ENCODE measurements at regions not wholly inside any gene's neighbourhood (a gene's known extent, or its start where the extent isn't known, plus 50 kb on each side); places are given as distances from the start of the nearest gene placed in this dataset.

GRCh38 chr1:239617259-239617658 is 230.9 kb downstream of the CHRM3 start:
- no peaks in the 10 kb centered on the region for H3K9me2 ChIP-seq (replicated peaks; ENCODE audit: low read length)
- no peaks in the 10 kb centered on the region for H3K9me3 ChIP-seq (ENCODE audit: low read length)
- H3K27me3 ChIP-seq (ENCODE audit: low read length), result no peaks in the 10 kb centered on the region
- no peak overlapping the region for H2AFZ ChIP-seq (ENCODE audit: low read length)
- H4K20me1 ChIP-seq (ENCODE audit: low read length), result no peaks in the 10 kb centered on the region
- H3K79me2 ChIP-seq (ENCODE audit: low read length), result no peaks in the 10 kb centered on the region
- ChIA-PET POLR2A (ENCODE audit: unreplicated experiment) (no interaction called here), CTCF (no interaction called here)
- peak; percentile 14 for ATAC-seq
- H3K4me1 ChIP-seq (ENCODE audit: insufficient read depth, low read length), result peaks cover 22% of the 10 kb centered on the region
- H3K4me2 ChIP-seq (ENCODE audit: low read length), result peak overlapping the region; percentile 32
- intact Hi-C loops (cut with micrococcal nuclease), result no loop called here
- TF ChIP-seq EZH2 (IDR thresholded peaks at IDR 0.05; ENCODE audit: low read length, unreplicated experiment), result no peak
- H3K9ac ChIP-seq (ENCODE audit: low read length), result no peak overlapping the region
- no peaks in the 10 kb centered on the region for H3F3A ChIP-seq (ENCODE audit: low read length, unreplicated experiment)
- no TSS peak for BruUV-seq (replicated peaks)
- no peak overlapping the region for H3K27ac ChIP-seq (ENCODE audit: low read length)
- H3K36me3 ChIP-seq (ENCODE audit: low read depth, low read length), result no peaks in the 10 kb centered on the region
- H3K4me3 ChIP-seq (ENCODE audit: low read length), result no peak overlapping the region
- DNase-seq, result no peak

GRCh38 chr1:239617731-239618130 is 231.4 kb downstream of the CHRM3 start:
- Histone ChIP-seq H4K20me1 (ENCODE audit: low read length) (no peaks in the 10 kb centered on the region), H3K36me3 (ENCODE audit: low read depth, low read length) (no peaks in the 10 kb centered on the region), H3K4me3 (ENCODE audit: low read length) (no peak overlapping the region), H3K9me2 (replicated peaks; ENCODE audit: low read length) (no peaks in the 10 kb centered on the region), H3K27me3 (ENCODE audit: low read length) (no peaks in the 10 kb centered on the region), H3K9ac (ENCODE audit: low read length) (no peak overlapping the region), H2AFZ (ENCODE audit: low read length) (no peak overlapping the region), H3K4me1 (ENCODE audit: insufficient read depth, low read length) (peaks cover 22% of the 10 kb centered on the region), H3K79me2 (ENCODE audit: low read length) (no peaks in the 10 kb centered on the region), H3K9me3 (ENCODE audit: low read length) (no peaks in the 10 kb centered on the region), H3K4me2 (ENCODE audit: low read length) (no peak overlapping the region), H3F3A (ENCODE audit: low read length, unreplicated experiment) (no peaks in the 10 kb centered on the region), H3K27ac (ENCODE audit: low read length) (no peak overlapping the region)
- ChIA-PET POLR2A (ENCODE audit: unreplicated experiment) (no interaction called here), CTCF (no interaction called here)
- DNase-seq (no peak), ATAC-seq (no peak)
- BruUV-seq (replicated peaks), result no TSS peak
- TF ChIP-seq EZH2 (IDR thresholded peaks at IDR 0.05; ENCODE audit: low read length, unreplicated experiment) (no peak), EZH2phosphoT487 (IDR thresholded peaks at IDR 0.05; ENCODE audit: borderline replicate concordance, low read length) (no peak)
- TF ChIP-seq, protein P1, sequence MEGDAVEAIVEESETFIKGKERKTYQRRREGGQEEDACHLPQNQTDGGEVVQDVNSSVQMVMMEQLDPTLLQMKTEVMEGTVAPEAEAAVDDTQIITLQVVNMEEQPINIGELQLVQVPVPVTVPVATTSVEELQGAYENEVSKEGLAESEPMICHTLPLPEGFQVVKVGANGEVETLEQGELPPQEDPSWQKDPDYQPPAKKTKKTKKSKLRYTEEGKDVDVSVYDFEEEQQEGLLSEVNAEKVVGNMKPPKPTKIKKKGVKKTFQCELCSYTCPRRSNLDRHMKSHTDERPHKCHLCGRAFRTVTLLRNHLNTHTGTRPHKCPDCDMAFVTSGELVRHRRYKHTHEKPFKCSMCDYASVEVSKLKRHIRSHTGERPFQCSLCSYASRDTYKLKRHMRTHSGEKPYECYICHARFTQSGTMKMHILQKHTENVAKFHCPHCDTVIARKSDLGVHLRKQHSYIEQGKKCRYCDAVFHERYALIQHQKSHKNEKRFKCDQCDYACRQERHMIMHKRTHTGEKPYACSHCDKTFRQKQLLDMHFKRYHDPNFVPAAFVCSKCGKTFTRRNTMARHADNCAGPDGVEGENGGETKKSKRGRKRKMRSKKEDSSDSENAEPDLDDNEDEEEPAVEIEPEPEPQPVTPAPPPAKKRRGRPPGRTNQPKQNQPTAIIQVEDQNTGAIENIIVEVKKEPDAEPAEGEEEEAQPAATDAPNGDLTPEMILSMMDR (conservative IDR thresholded peaks at IDR 0.05; ENCODE audit: low read depth, low read length), result no peak
- intact Hi-C loops (cut with micrococcal nuclease), result no loop called here

GRCh38 chr1:239619190-239619589 is 232.8 kb downstream of the CHRM3 start:
- Histone ChIP-seq H3K9ac (ENCODE audit: low read length) (no peak overlapping the region), H3K4me3 (ENCODE audit: low read length) (no peak overlapping the region), H3K27me3 (ENCODE audit: low read length) (no peaks in the 10 kb centered on the region), H4K20me1 (ENCODE audit: low read length) (no peaks in the 10 kb centered on the region), H3K9me2 (replicated peaks; ENCODE audit: low read length) (no peaks in the 10 kb centered on the region), H3K27ac (ENCODE audit: low read length) (no peak overlapping the region), H3K79me2 (ENCODE audit: low read length) (no peaks in the 10 kb centered on the region), H3K4me2 (ENCODE audit: low read length) (no peak overlapping the region), H3K4me1 (ENCODE audit: insufficient read depth, low read length) (peaks cover 22% of the 10 kb centered on the region), H2AFZ (ENCODE audit: low read length) (no peak overlapping the region), H3K9me3 (ENCODE audit: low read length) (no peaks in the 10 kb centered on the region), H3K36me3 (ENCODE audit: low read depth, low read length) (no peaks in the 10 kb centered on the region), H3F3A (ENCODE audit: low read length, unreplicated experiment) (no peaks in the 10 kb centered on the region)
- ChIA-PET POLR2A (ENCODE audit: unreplicated experiment) (no interaction called here), CTCF (no interaction called here)
- BruUV-seq (replicated peaks), result no TSS peak
- TF ChIP-seq EZH2 (IDR thresholded peaks at IDR 0.05; ENCODE audit: low read length, unreplicated experiment) (no peak), EZH2phosphoT487 (IDR thresholded peaks at IDR 0.05; ENCODE audit: borderline replicate concordance, low read length) (no peak)
- TF ChIP-seq, protein P1 (conservative IDR thresholded peaks at IDR 0.05; ENCODE audit: low read depth, low read length), result no peak
- intact Hi-C loops (cut with micrococcal nuclease), result no loop called here
- no peak for ATAC-seq
- DNase-seq, result no peak

Measured in PC-3 (cell line).